ENCODE measurements at regions not wholly inside any gene's neighbourhood (a gene's known extent, or its start where the extent isn't known, plus 50 kb on each side); places are given as distances from the start of the nearest gene placed in this dataset.

GRCh38 chr2:176763851-176764404, 448.7 kb upstream of the HNRNPA3 start:
- H3K4me1 Mint-ChIP-seq = peaks cover 22% of the 10 kb centered on the region
- H3K4me3 Mint-ChIP-seq = no peak overlapping the region
- no peaks in the 10 kb centered on the region for H3K36me3 Mint-ChIP-seq (ENCODE audit: low read depth)
- TF ChIP-seq, protein P1, sequence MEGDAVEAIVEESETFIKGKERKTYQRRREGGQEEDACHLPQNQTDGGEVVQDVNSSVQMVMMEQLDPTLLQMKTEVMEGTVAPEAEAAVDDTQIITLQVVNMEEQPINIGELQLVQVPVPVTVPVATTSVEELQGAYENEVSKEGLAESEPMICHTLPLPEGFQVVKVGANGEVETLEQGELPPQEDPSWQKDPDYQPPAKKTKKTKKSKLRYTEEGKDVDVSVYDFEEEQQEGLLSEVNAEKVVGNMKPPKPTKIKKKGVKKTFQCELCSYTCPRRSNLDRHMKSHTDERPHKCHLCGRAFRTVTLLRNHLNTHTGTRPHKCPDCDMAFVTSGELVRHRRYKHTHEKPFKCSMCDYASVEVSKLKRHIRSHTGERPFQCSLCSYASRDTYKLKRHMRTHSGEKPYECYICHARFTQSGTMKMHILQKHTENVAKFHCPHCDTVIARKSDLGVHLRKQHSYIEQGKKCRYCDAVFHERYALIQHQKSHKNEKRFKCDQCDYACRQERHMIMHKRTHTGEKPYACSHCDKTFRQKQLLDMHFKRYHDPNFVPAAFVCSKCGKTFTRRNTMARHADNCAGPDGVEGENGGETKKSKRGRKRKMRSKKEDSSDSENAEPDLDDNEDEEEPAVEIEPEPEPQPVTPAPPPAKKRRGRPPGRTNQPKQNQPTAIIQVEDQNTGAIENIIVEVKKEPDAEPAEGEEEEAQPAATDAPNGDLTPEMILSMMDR (IDR thresholded peaks at IDR 0.05) = no peak
- H3K9me3 Mint-ChIP-seq = no peaks in the 10 kb centered on the region
- no peak for DNase-seq
- no peak overlapping the region for H3K27ac Mint-ChIP-seq
- H3K27me3 Mint-ChIP-seq (ENCODE audit: low read depth, poor library complexity) = peaks cover 8% of the 10 kb centered on the region

GRCh38 chr2:176764921-176765320, 447.7 kb upstream of the HNRNPA3 start:
- H3K27me3 Mint-ChIP-seq (ENCODE audit: low read depth, poor library complexity) = peaks cover 8% of the 10 kb centered on the region
- no peak overlapping the region for H3K4me3 Mint-ChIP-seq
- no peaks in the 10 kb centered on the region for H3K36me3 Mint-ChIP-seq (ENCODE audit: low read depth)
- peaks cover 28% of the 10 kb centered on the region for H3K4me1 Mint-ChIP-seq
- TF ChIP-seq, protein P1 (IDR thresholded peaks at IDR 0.05) = no peak
- no peak overlapping the region for H3K27ac Mint-ChIP-seq
- no peak for DNase-seq
- peaks cover 5% of the 10 kb centered on the region for H3K9me3 Mint-ChIP-seq

GRCh38 chr2:176766005-176766404, 446.6 kb upstream of the HNRNPA3 start:
- Mint-ChIP-seq H3K27me3 (ENCODE audit: low read depth, poor library complexity) (peaks cover 8% of the 10 kb centered on the region), H3K27ac (no peak overlapping the region), H3K9me3 (peaks cover 5% of the 10 kb centered on the region), H3K36me3 (ENCODE audit: low read depth) (no peaks in the 10 kb centered on the region), H3K4me1 (peaks cover 28% of the 10 kb centered on the region), H3K4me3 (no peak overlapping the region)
- DNase-seq = no peak
- TF ChIP-seq, protein P1 (IDR thresholded peaks at IDR 0.05) = no peak

DNA sequence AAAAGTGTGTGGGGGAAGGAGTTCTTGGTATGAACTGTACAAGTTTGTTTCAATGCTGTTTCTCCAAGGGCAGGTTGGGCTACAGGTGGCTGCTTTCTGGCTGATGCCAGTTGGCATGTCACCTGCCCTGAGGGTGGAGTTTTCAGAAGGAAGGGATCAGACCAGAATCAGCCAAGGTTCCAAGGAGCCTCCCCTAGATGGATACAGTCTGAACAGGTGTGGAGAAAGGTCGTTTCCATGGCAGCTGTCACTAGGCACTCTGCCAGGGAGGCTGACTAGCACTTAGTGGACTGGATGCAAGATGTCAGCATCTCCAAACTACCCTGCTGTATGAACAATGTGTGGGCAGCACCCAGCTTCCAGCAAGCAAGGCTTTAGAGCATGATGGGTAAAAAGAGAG, 444.4 kb upstream of the HNRNPA3 start:
- Mint-ChIP-seq H3K4me3 (no peak overlapping the region), H3K4me1 (peaks cover 19% of the 10 kb centered on the region), H3K9me3 (peaks cover 25% of the 10 kb centered on the region), H3K36me3 (ENCODE audit: low read depth) (peaks cover 7% of the 10 kb centered on the region), H3K27me3 (ENCODE audit: low read depth, poor library complexity) (peaks cover 3% of the 10 kb centered on the region), H3K27ac (no peak overlapping the region)
- TF ChIP-seq, protein P1 (IDR thresholded peaks at IDR 0.05) = no peak
- no peak for DNase-seq

DNA sequence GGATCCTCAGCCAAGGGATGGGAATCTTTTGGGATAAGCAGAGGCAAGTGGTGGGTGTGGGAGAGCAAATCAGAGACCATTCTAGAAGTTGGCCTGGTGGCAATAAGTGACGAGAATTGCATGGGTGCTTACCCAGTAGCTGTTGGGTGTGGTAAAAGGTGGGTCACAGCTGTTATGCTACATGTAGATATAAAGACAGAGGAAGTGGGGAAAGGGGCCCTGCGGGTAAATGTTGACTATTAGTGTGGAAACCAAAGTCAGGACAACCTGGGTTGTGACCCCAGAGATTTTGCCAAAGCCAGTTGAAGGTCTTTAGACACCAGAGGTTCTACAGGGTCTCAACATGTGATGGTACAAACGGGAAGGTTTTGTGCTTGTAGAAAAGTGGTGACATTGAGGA, 443.6 kb upstream of the HNRNPA3 start:
- H3K36me3 Mint-ChIP-seq (ENCODE audit: low read depth) = peaks cover 7% of the 10 kb centered on the region
- peaks cover 11% of the 10 kb centered on the region for H3K4me1 Mint-ChIP-seq
- no peak for DNase-seq
- peaks cover 34% of the 10 kb centered on the region for H3K9me3 Mint-ChIP-seq
- no peak overlapping the region for H3K4me3 Mint-ChIP-seq
- peaks cover 3% of the 10 kb centered on the region for H3K27me3 Mint-ChIP-seq (ENCODE audit: low read depth, poor library complexity)
- TF ChIP-seq, protein P1 (IDR thresholded peaks at IDR 0.05) = no peak
- H3K27ac Mint-ChIP-seq = no peak overlapping the region
